SU-DHL-6 (cell line): ENCODE measurements at regions not wholly inside any gene's neighbourhood (a gene's known extent, or its start where the extent isn't known, plus 50 kb on each side); places are given as distances from the start of the nearest gene placed in this dataset.

Experiments used
- H2AFZ ChIP-seq: fragments of 200-600 bp; sonication (generic); 2 replicates; pipeline ENCODE4 v1.6.1; 2014; ENCODE audit warnings: low read depth, mild to moderate bottlenecking, moderate library complexity, mixed read lengths, antibody characterized with exemption, low read length; ENCODE audit not compliant: severe bottlenecking
- H3F3A ChIP-seq: fragments of 200-600 bp; shearing (Covaris generic); 2 replicates; pipeline ENCODE4 v1.6.0; 2016; ENCODE audit warnings: antibody characterized with exemption, mild to moderate bottlenecking; ENCODE audit not compliant: insufficient read depth
- H3K27ac ChIP-seq: fragments of 200-600 bp; sonication (generic); 2 replicates; pipeline ENCODE4 v1.5.1; 2016; ENCODE audit warnings: low read depth, mild to moderate bottlenecking, low read length, moderate library complexity, mixed read lengths
- H3K27me3 ChIP-seq: fragments of 200-600 bp; sonication (generic), shearing (Covaris generic); 2 replicates; pipeline ENCODE4 v1.6.0; 2014; ENCODE audit warnings: mild to moderate bottlenecking, low read length
- H3K36me3 ChIP-seq: fragments of 200-600 bp; sonication (generic); 2 replicates; pipeline ENCODE4 v1.6.1; 2014; ENCODE audit warnings: mild to moderate bottlenecking, low read length, mixed read lengths
- H3K4me2 ChIP-seq: fragments of 300-600, 200-600 bp; shearing (Covaris generic), sonication (generic); 2 replicates; pipeline ENCODE4 v1.6.0; 2014; ENCODE audit warnings: low read length, low read depth, mild to moderate bottlenecking; ENCODE audit not compliant: poor library complexity, severe bottlenecking
- H3K4me3 ChIP-seq: fragments of 200-600 bp; sonication (generic); 2 replicates; pipeline ENCODE4 v1.5.1; 2014; ENCODE audit warnings: antibody characterized with exemption, low read length, mild to moderate bottlenecking, mixed read lengths; ENCODE audit not compliant: insufficient read depth, poor library complexity, severe bottlenecking
- H3K79me2 ChIP-seq: fragments of 200-600 bp; sonication (generic); 2 replicates; pipeline ENCODE4 v1.6.1; 2014; ENCODE audit warnings: mild to moderate bottlenecking, low read length, moderate library complexity; ENCODE audit not compliant: insufficient read depth
- H3K9ac ChIP-seq: fragments of 200-600 bp; sonication (generic); 2 replicates; pipeline ENCODE4 v1.7.0; 2014; ENCODE audit warnings: mild to moderate bottlenecking, low read length
- H3K9me2 ChIP-seq: fragments of 200-600 bp; sonication (generic); replicated peaks from 2 replicates; pipeline ENCODE4 v1.6.1; 2014; ENCODE audit warnings: low read length; ENCODE audit not compliant: insufficient read depth
- H3K9me3 ChIP-seq: fragments of 200-600 bp; sonication (generic); 2 replicates; pipeline ENCODE4 v1.6.1; 2014; ENCODE audit warnings: low read length, mixed read lengths; ENCODE audit not compliant: insufficient read depth
- H4K20me1 ChIP-seq: fragments of 200-600 bp; sonication (generic); 2 replicates; pipeline ENCODE4 v1.6.1; 2014; ENCODE audit warnings: low read depth, mild to moderate bottlenecking, antibody characterized with exemption, low read length, moderate library complexity, mixed read lengths
- EZH2phosphoT487 ChIP-seq: fragments of 200-600 bp; sonication (generic), shearing (Covaris generic); conservative IDR thresholded peaks from 2 replicates; pipeline ENCODE4 v1.6.1; 2018; ENCODE audit warnings: mild to moderate bottlenecking, antibody characterized with exemption, low read length, moderate library complexity, mixed read lengths
- TF ChIP-seq, protein P1 (sequence below): fragments of 200-600 bp; sonication (generic); IDR thresholded peaks from one replicate; pipeline ENCODE4 v1.5.1; 2017; ENCODE audit warnings: antibody characterized with exemption, mild to moderate bottlenecking, low read length, moderate library complexity; ENCODE audit not compliant: insufficient read depth, poor library complexity, severe bottlenecking

- Histone ChIP-seq H3K4me2 (no peak overlapping the region), H3K27ac (no peak overlapping the region), H3K36me3 (no peaks in the 10 kb centered on the region), H3F3A (no peaks in the 10 kb centered on the region), H4K20me1 (no peaks in the 10 kb centered on the region), H3K9ac (no peak overlapping the region), H3K9me3 (no peaks in the 10 kb centered on the region), H2AFZ (no peak overlapping the region), H3K4me3 (no peak overlapping the region), H3K79me2 (no peaks in the 10 kb centered on the region), H3K9me2 (no peaks in the 10 kb centered on the region), H3K27me3 (no peaks in the 10 kb centered on the region)
- no peak for TF ChIP-seq EZH2phosphoT487
- TF ChIP-seq, protein P1, sequence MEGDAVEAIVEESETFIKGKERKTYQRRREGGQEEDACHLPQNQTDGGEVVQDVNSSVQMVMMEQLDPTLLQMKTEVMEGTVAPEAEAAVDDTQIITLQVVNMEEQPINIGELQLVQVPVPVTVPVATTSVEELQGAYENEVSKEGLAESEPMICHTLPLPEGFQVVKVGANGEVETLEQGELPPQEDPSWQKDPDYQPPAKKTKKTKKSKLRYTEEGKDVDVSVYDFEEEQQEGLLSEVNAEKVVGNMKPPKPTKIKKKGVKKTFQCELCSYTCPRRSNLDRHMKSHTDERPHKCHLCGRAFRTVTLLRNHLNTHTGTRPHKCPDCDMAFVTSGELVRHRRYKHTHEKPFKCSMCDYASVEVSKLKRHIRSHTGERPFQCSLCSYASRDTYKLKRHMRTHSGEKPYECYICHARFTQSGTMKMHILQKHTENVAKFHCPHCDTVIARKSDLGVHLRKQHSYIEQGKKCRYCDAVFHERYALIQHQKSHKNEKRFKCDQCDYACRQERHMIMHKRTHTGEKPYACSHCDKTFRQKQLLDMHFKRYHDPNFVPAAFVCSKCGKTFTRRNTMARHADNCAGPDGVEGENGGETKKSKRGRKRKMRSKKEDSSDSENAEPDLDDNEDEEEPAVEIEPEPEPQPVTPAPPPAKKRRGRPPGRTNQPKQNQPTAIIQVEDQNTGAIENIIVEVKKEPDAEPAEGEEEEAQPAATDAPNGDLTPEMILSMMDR: no peak
Measured at GRCh38 chr1:5084676-5085075, 430.3 kb downstream of the AJAP1 start.

- Histone ChIP-seq H3K36me3 (no peaks in the 10 kb centered on the region), H3K9ac (no peak overlapping the region), H3K79me2 (no peaks in the 10 kb centered on the region), H3K4me2 (no peak overlapping the region), H3F3A (no peaks in the 10 kb centered on the region), H3K4me3 (no peak overlapping the region), H4K20me1 (no peaks in the 10 kb centered on the region), H3K27me3 (no peaks in the 10 kb centered on the region), H3K9me2 (no peaks in the 10 kb centered on the region), H3K9me3 (no peaks in the 10 kb centered on the region), H3K27ac (no peak overlapping the region), H2AFZ (no peak overlapping the region)
- TF ChIP-seq, protein P1: no peak
- TF ChIP-seq EZH2phosphoT487: no peak
Measured at GRCh38 chr1:5067246-5067645, 412.8 kb downstream of the AJAP1 start.

- Histone ChIP-seq H3K9me2 (no peaks in the 10 kb centered on the region), H3K79me2 (no peaks in the 10 kb centered on the region), H3K27ac (no peak overlapping the region), H3K9me3 (no peaks in the 10 kb centered on the region), H3K9ac (no peak overlapping the region), H3K27me3 (no peaks in the 10 kb centered on the region), H4K20me1 (no peaks in the 10 kb centered on the region), H3K36me3 (no peaks in the 10 kb centered on the region), H3F3A (no peaks in the 10 kb centered on the region), H2AFZ (no peak overlapping the region), H3K4me2 (no peak overlapping the region), H3K4me3 (no peak overlapping the region)
- TF ChIP-seq, protein P1: no peak
Measured at GRCh38 chr1:5053744-5054143, 399.3 kb downstream of the AJAP1 start.

DNA sequence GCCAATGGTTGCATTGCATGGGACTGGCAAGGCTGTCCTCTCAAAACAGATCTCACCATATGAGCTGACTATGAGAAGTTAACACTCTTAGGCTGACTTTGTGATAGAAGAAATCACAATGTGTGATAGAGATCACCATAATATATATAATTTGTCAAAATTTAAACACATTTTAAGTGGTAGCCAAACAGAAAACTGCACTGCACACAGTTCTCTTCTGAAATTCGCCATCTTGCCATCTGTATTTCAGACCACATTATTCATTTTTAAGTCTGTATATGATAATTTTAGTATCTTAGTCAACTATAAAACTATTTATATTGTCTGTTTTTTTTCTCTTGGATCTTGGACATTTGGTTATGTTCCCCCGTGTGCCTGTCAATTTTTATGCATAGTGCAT is 374.7 kb downstream of the AJAP1 start:
- Histone ChIP-seq H3K4me3 (no peak overlapping the region), H3K4me2 (no peak overlapping the region), H3K27ac (no peak overlapping the region), H3K79me2 (no peaks in the 10 kb centered on the region), H3K9ac (no peak overlapping the region), H3K9me2 (no peaks in the 10 kb centered on the region), H3K36me3 (no peaks in the 10 kb centered on the region), H3K27me3 (no peaks in the 10 kb centered on the region), H4K20me1 (no peaks in the 10 kb centered on the region), H3K9me3 (no peaks in the 10 kb centered on the region), H3F3A (no peaks in the 10 kb centered on the region), H2AFZ (no peak overlapping the region)
- TF ChIP-seq, protein P1: no peak
- TF ChIP-seq EZH2phosphoT487: no peak
